HG02623 (cell line): ENCODE measurements at regions not wholly inside any gene's neighbourhood (a gene's known extent, or its start where the extent isn't known, plus 50 kb on each side); places are given as distances from the start of the nearest gene placed in this dataset.

Source experiments
- ATAC-seq: cut with Tn5 transposase; IDR thresholded peaks from one replicate; pipeline ENCODE4 v1.9.1; 2021; ENCODE audit warnings: moderate library complexity; ENCODE audit not compliant: unreplicated experiment

DNA sequence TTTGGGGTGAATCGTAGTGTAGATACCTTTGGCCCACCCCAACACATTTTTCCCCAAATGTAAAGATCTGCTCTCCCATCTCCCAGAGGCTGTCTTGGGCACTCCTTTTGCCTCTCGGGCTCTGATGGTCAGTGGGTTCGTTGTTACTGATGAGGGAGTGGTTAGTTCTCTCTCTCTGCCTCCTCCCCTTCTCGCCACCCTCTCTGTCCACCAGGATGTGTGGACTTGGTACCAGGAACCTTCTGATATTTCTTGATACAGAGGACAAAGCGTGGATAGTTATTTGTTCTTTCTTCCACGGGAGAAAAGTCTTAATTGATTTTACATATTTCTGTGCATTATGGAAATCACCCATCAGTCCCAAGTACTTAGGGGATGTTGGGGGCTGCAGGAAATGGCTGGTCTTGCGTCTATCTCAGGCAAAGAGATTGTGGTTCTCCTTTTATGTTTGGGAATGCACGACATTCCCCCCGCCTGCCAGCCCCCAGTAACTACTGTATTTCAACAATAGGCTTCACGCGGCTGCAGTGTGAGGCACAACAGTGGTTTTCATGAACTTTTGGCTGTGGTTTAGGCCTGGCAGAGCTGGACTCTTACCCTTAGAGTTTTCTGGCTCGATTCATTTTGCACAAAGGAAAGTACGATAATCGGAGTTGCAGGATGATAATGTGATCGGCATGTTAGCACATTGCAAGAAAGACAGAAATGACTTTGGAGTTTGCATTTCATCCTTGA, 79.0 kb upstream of the ZNF536 start:
- ATAC-seq: no peak

DNA sequence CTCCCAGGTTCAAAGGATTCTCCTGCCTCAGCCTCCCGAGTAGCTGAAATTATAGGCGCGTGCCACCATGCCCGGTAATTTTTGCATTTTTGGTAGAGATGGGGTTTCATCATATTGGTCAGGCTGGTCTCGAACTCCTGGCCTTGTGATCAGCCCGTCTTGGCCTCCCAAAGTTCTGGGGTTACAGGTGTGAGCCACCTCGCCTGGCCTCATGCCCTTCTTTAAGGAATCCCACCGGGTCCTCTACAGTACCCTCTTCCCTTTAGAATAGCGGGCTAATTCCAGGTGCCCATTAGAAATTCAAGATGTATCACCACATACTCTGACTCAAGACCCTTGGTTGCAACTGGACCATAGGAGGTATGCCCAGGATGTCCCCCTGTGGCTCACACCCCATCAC, 74.2 kb upstream of the ZNF536 start:
- no peak for ATAC-seq

DNA sequence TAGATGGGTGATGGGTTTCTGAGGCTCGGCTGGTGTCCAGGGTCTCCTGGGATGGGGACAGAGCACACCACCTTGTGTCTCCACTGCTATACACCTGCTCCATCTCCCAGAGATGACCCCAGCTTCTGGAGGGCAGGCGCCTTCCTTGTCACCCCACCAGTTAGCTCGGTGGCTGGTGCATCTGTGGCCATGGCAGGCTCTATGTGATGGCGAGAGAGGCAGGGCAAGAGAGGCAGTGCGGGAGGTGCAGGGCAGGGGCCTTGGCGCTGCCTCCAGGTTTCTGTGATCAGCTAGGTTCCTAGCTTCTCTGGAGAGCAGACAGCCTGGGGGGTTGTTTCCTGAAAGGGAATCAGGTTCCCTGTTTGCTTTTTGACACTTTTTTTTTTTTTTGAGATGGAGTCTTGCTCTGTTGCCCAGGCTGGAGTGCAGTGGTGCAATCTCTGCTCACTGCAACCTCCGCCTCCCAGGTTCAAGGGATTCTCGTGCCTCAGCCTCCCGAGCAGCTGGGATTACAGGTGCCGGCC, 69.0 kb upstream of the ZNF536 start:
- no peak for ATAC-seq

DNA sequence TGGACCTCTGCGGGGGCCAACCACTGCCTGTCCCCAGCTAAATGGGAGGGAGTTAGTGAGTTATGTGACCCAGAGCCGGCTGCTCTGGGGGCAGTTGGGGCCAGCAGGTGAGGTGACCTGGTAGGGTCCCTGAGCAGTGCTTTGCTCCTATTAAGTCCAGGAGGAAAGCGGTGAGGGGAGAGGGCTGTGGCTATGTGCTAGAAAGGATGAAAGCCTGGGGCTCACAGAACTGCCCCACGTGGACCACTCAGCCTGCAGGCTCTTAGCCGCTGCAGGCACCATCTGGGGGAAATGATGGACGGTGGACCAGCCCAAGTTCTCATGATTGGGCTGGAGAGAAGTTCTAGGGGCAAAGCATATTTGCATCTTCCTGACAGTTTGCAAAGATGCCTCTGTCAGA, 67.6 kb upstream of the ZNF536 start:
- no peak for ATAC-seq

DNA sequence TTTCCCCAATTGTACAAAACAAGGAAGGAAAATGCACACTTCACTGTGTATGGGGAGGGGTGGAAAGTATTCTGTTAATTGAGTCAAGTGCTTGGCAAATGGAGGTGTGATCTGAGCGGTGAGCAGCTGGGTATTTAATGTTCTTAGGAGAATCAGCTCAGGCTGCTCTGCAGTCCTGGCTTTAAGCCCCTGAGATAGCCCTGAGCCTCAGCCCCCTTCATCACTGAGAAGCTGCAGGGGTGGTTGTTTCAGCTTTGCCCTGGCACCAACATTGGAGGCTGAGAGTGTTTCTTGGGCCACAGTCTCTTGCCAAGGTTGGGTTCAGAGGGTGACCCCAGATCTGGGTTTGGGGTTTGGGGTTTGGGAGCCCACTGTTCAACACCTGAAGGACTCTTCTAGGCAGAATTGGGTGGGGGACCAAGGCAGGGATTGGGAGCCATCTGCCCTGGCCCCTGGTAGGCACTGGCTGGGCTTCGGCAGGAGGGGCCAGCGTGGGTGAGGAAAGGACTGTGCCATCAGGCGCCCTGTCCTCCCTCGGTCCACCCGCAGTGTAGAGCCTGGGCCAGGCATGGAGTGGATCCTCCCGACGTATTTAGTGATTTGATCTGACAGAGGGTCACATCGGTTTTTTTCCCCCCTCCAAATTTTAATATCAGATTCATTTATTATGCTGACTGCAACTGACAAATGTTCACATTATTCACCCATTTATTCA, 66.7 kb upstream of the ZNF536 start:
- no peak for ATAC-seq

DNA sequence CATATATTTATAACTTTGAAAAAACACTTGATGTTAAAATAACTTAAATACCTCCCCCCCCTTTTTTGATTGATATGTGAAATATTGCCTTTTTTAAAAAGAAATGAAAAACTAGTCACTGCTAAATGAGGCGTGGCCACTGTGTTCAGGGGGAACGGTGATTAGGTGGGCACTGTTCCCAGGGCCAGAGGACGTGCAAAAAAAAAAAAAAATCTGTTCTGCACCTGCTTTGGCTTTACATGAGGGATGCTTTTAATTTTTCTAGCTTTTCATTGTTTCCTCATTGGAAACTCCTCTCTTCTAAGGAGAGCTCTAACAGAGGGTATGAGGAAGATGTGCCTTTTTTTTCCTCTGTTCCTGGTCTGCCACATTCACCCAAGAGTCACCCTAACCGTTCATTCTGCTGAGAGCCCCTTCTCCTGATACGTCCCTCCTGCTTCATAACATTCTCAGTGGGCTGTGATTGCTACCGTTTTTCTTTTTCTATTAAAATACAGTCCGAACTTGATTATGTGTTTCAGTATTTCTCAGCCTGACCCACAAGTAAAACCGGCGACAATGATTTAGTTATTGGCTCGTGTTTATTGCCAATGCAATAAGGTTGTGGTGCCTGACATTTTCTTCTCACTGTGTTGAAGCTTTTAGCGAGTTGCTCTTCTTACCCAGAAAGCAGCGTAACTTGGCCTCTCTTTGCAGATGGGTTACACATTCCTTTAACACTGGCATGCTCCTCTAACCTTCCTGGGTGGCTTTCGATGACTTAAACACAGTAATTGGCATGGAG, 64.8 kb upstream of the ZNF536 start:
- no peak for ATAC-seq

DNA sequence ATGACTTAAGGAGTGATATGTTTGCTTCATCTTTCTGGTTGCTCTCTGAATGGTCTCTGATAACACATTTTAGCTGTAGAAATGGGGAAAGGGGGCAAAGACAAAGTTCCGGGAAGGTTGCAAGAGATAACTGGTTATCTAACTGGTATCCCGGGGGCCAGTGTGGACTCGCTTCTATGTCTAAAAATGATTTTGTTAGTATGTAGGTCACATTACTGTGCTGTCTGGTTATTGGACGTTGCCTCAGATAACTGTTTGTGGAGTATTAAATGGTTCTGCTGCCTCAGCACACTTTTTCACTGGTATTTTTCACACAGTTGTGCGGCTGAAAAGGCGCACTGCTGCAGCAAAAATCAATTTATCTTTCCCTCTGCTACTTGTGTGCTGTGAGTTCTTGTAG, 63.0 kb upstream of the ZNF536 start:
- no peak for ATAC-seq

DNA sequence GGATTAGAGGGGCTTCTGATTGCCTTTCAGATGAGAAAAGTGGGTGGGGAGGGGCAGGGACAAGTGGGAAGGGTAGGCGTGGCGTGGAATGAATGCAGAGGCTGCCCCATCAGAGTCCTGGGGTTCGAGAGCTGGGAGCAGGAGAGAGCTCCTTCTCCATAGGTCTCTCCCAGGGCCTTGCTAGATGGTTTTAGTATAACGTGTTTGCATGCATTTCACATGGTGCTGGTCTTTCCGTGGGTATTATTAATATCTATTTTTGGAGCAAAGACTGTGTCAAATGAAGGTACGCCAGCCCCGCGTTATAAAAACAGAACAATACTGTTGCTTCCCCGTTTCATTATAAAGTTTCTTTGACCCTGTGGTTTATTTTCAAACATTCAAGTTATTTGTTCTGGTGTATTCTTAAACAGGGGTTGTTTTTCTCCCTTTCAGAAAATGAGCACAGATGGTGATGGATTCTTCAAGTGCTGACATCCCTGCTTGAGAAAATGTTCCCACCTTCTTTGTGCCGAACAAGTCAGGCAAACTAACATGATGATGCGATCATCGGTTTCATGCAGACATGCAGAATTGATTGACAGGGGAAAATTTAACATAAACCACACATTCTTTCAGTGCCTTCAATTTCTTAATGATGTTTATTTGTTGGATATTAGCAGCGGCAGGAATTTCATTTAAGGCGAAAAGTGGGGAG, 62.1 kb upstream of the ZNF536 start:
- no peak for ATAC-seq

DNA sequence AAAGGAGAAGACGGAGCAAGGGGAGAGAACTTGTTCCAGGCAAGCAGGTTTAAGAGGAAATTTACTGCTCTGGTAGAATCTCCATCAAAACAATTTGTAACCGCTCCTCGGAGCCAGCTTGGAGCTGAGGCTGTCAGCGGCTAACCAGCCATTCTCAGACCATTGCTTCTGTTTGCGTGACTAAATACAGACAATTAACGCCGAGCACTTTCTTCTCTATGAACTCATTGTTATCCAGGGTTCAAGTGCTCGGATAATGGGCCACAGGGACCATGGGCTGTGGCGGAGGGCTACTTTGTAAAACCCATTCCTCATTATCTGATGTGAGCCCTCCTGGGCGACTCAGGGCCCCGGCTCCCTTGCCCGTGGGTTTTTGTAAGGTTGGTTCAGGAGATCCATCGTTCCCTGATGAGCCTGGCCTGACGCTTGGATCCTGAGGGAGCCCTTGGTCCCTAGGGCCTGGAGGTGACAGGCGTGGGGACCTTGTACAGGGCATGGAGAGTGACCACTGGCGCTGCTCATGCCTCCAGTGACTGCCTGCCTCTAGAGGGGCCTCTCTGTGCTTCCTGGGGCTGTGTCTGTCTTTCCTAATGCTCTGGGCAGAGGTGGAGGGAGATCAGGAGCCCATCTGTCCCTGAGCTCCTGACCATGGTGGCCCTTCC, 61.5 kb upstream of the ZNF536 start:
- no peak for ATAC-seq

DNA sequence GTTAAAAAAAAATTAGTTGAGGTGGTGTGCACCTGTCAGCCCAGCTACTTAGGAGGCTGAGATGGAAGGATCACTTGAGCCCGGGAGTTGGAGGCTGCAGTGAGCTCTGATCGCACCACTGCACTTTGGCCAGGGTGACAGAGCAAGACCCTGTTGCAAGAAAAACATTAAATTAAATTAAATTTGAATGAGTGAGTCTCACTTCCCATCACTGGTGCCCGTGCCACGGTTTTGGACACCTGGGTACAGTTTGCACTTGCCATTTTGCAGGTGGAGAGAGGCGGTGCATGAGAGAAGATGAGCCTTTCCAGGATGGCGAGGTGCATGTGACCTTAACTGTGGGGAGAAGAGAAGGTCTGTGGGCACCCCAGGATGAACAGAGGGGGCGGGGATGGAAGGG, 60.3 kb upstream of the ZNF536 start:
- ATAC-seq: no peak

DNA sequence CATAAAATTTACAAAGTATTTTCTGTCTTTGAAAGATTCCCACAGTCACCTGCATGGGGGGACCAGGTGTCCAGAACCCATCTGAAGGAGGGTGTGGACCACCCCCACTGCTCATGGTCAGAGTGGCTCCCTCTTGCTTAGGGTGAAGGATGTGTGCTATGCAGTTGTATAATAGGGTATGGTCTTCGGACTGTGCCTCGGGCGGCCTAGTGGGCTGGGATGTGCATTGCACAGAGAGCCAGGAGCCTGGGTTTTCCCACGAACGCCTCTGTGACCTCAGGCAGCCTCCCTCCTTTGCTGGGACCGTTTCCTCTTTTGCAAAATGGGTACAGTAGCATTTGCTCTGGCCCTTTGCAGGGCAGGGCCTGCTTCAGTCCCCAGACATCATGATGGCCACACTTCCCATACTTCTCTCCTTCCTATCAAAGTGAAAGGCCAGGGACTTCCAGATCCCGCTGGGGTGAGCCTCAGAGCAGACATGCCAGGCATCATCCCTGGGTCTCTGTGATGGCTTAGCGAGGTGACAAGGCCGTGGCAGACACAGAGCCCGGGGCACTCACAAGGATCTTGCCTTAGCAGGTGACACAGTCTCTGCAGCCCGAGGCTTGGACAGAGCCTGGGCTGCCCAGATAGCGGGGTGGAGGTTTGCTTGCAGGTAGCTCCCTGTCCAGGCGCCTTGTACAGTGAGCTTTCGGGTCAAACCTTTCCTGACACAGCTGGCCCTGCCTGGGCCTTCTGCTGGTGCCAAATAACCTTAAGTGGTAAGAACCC, 59.4 kb upstream of the ZNF536 start:
- ATAC-seq: no peak

DNA sequence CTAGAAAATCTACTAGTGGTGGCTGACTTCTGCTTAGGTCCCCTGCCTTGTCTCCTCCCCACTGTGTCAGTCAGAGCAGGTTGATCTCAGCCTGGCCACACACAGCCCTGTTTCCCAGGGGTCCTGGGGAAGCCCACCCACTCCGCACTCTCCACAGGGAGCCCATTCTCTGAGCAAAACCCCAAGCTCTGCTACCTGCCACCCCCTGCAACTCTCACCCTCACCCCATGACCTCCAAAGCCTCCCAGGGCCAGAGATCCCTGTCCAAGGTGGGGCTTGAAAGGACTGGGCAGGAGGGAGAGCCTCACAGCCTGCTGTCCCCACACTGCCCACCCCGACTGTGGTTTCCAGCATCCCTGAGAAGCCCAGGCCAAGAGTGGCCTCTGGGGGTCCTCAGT, 58.8 kb upstream of the ZNF536 start:
- no peak for ATAC-seq

DNA sequence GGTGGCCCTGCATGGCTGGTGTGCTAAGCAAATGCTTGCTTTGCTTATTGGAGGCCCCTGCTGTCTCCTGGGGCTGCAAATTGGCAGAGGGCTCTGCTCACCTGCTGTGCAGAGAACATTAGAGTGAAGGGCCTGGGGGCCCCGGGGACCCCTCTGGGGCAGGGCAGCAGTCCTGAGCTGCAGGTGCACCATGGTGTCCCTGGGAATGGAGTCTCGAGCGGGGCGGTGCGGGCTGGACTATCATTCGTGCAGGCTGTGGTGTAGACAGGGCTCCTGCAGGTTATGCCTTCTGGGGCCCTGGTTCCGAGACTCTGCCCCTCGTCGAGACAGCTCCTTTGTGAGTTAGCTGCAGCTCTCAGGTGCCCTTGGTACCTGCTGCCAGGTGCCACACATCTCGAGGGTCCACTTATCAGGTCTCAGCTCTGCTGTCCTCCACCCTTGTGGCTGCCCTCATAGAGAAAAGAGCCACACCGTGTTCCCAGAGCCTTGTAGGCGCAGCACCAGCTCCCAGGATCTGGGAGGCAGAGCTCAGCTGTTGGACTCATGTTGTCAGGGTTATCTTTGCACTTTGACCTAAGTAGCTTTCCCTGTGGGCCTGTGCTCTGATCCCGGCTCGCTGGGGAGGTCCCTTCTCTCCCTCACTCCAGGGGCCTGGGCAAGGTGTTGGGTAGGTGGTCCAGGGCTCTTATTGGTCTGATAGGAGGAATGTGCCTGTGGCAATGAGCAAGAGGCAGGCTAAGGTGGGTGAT, 58.0 kb upstream of the ZNF536 start:
- no peak for ATAC-seq

DNA sequence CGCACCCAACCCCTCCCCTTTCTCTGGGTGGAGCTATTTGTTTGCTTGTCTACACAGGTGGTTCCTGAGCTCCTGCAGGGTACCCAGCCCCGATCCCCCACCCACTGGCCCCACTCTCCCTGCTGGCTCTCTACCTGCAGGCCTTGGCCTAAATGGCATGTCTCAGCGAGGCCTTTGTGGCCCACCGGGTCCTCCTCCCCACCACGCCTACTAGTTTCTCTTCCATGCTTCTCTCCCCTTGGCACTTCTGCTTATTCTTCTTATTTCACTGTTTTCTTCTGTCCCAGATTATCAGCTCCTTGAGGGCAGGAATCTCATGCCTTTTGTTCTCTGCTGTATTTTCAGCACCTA, 57.4 kb upstream of the ZNF536 start:
- no peak for ATAC-seq

DNA sequence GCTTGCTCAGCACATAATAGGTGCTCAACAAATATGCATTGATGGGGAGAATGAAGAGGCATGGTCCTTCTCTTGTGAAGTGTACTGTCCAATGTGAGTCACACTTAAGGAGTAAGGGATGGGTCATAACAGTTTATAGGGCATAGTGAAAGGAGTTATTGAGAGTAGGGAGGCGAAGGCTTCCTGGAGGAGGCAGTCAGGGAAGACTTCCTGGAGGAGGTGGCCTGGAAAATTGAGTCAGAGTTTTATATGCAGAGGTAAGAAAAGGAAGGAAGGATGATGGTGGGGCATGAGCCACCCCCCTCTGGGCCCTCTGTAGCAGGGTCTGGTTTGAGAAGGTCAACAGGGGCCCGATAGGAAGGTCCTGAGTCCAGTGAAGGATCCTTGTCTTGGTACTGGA, 57.0 kb upstream of the ZNF536 start:
- no peak for ATAC-seq

DNA sequence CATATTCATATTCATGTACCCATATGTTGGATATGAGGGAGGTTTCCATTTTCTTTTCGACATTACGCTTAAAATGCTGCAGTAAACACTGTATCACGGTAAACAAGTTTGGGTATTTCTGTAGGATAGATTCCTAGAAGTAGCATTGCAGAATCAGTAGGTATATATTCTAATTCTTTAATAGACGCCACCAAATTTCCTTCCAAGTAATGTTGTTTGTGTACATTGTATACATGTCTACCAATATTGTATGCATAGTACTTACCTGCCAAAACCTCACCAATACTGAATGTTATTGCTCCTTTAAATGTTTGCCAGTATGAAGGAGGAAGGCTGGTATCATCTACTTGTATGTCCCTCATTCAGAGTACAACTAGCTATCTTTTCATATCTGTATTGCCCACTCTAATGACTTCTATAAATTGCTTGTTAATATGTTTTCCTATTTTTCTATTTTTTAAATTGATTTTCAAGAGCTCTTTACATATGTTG, 56.1 kb upstream of the ZNF536 start:
- ATAC-seq: no peak

DNA sequence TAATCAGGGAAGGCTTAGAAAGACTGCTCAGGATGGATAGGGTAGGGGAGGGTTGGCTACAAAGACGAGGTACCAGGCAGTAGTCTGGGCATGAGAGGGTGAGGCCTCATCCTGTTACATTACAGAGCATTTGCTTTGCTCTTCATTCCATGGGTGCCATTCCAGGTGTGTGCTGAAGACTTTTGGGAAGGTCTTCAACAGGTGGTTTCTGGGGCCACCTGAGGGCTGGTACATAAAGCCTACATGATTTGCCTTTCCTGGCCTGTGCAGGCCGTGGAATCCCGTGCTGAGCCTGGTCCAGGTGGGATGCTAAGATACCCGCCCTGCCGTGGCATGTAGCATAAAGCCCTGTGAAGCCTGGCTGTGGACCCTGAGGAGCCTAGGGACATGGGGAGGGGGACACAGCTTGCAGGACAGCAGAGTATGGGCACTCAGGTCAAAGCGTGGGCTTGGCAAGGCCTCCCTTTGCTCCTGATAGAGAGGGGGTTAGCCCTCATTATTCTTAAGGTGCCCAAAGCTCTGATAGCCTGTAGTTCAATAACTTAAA, 55.6 kb upstream of the ZNF536 start:
- no peak for ATAC-seq

DNA sequence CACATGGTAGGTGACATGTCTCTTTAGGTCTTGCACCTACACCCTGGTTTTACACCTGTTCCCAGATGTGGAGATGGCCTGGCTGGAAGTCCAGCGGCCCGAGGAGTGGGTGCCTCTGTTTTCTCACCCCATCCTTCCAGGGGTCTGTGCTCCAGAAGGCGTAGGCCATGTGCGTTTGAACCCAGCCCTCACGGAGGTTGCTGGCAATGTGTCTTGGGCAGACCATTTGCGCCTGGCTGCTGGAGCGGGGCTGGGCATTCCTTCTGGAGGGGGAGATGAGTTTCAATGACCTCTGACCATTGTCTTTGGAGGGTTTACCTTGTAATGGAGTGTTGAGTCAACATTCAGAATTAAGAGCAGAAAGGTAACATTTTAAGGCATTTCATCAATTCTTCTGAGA, 54.8 kb upstream of the ZNF536 start:
- ATAC-seq: no peak

DNA sequence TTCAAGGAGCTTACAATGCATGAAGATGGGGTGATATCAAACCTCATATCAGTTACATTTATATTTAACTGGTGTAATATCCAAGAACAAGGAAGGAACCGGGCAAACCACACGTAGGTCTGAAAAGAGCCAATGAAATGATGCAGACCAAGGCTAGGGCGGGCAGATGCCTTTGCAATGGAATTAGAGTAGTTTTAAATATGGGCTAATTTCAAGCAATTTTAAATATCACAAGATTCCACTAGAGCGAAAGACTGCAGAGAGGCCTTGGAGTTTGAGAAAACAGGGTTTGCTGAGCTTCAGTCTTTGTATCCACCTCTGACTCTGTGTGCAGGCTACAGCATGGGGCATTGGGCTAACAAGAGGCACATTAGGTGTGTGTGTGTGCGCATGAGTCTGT, 53.9 kb upstream of the ZNF536 start:
- ATAC-seq: no peak
